C4-2B (cell line): ENCODE measurements at regions not wholly inside any gene's neighbourhood (a gene's known extent, or its start where the extent isn't known, plus 50 kb on each side); places are given as distances from the start of the nearest gene placed in this dataset.

Source experiments
- ZFX ChIP-seq: fragments of 450-650 bp; IDR thresholded peaks from 2 replicates; pipeline ENCODE4 v1.6.1; 2017
- TF ChIP-seq, protein P1 (sequence below): fragments of 450-650 bp; conservative IDR thresholded peaks from 2 replicates; pipeline ENCODE4 v1.5.1; 2017; ENCODE audit warnings: mild to moderate bottlenecking

- TF ChIP-seq, protein P1, sequence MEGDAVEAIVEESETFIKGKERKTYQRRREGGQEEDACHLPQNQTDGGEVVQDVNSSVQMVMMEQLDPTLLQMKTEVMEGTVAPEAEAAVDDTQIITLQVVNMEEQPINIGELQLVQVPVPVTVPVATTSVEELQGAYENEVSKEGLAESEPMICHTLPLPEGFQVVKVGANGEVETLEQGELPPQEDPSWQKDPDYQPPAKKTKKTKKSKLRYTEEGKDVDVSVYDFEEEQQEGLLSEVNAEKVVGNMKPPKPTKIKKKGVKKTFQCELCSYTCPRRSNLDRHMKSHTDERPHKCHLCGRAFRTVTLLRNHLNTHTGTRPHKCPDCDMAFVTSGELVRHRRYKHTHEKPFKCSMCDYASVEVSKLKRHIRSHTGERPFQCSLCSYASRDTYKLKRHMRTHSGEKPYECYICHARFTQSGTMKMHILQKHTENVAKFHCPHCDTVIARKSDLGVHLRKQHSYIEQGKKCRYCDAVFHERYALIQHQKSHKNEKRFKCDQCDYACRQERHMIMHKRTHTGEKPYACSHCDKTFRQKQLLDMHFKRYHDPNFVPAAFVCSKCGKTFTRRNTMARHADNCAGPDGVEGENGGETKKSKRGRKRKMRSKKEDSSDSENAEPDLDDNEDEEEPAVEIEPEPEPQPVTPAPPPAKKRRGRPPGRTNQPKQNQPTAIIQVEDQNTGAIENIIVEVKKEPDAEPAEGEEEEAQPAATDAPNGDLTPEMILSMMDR: no peak
- no peak for TF ChIP-seq ZFX
Observed at GRCh38 chr6:141521440-141521839, 611.3 kb upstream of the GJE1 start.
